H1 (cell line): ENCODE measurements at regions not wholly inside any gene's neighbourhood (a gene's known extent, or its start where the extent isn't known, plus 50 kb on each side); places are given as distances from the start of the nearest gene placed in this dataset.

Source experiments
- CTCF ChIA-PET: fragments of 300-600 bp; sonication (Branson Sonifier 250); formaldehyde crosslinking; loops from one replicate; lab custom pipeline; 2021; ENCODE audit not compliant: partially characterized antibody; lab: Charles Lee
- POLR2A ChIA-PET: fragments of 300-600 bp; sonication (Branson Sonifier 250); formaldehyde crosslinking; loops from one replicate; lab custom pipeline; 2021; ENCODE audit warnings: inconsistent platforms; ENCODE audit not compliant: partially characterized antibody; lab: Charles Lee
- DNase-seq, 2 experiments: peaks; one replicate each; pipeline versions ENCODE4 v3.0.0 to v3.0.0-alpha.2; 2010 to 2022; ENCODE audit warnings: low spot score in 2 of 2, low read depth in 1 of 2, mixed read lengths in 1 of 2
- FAIRE-seq: peaks from 2 replicates; lab custom pipeline; 2011; peaks lifted over from hg19 to GRCh38; lab: Jason Lieb, UNC
- H2AFZ ChIP-seq: 2 replicates; pipeline ENCODE4 v1.8.1; 2012; ENCODE audit warnings: low read length, inconsistent platforms
- H2AK5ac ChIP-seq: 2 replicates; pipeline ENCODE4 v1.6.1; 2013; ENCODE audit warnings: low read depth, low read length
- H2BK120ac ChIP-seq: replicated peaks from 2 replicates; pipeline ENCODE3; 2013; ENCODE audit warnings: low read depth, low read length, inconsistent platforms
- H2BK12ac ChIP-seq: 2 replicates; pipeline ENCODE4 v1.6.1; 2013; ENCODE audit warnings: low read depth, low read length
- H2BK15ac ChIP-seq: 2 replicates; pipeline ENCODE4 v1.6.1; 2013; ENCODE audit warnings: low read length
- H2BK20ac ChIP-seq: 2 replicates; pipeline ENCODE4 v1.6.1; 2013; ENCODE audit warnings: low read length
- H2BK5ac ChIP-seq: 2 replicates; pipeline ENCODE4 v1.6.1; 2013; ENCODE audit warnings: low read depth, low read length
- H3K14ac ChIP-seq: 2 replicates; pipeline ENCODE4 v1.6.1; 2013; ENCODE audit warnings: inconsistent platforms; ENCODE audit not compliant: insufficient read length
- H3K18ac ChIP-seq: 2 replicates; pipeline ENCODE4 v1.6.1; 2013; ENCODE audit warnings: low read length; ENCODE audit errors: extremely low read depth
- H3K23ac ChIP-seq: 2 replicates; pipeline ENCODE4 v1.6.1; 2013; ENCODE audit warnings: inconsistent platforms; ENCODE audit not compliant: insufficient read length
- H3K23me2 ChIP-seq: 2 replicates; pipeline ENCODE4 v1.6.1; 2013; ENCODE audit warnings: low read depth, low read length
- H3K27ac ChIP-seq: 2 replicates; pipeline ENCODE4 v1.6.1; 2011; ENCODE audit warnings: low read depth, low read length, inconsistent platforms
- H3K27me3 ChIP-seq, 4 experiments: replicated peaks in 1 of 4; 1 replicate in 1 of 4; 2 replicates in 3 of 4; pipeline versions ENCODE4 v1.6.1 to v1.8.1; 2011 to 2013; ENCODE audit warnings: low read length in 3 of 4, mild to moderate bottlenecking in 3 of 4, inconsistent platforms in 2 of 4, mixed read lengths in 2 of 4, moderate library complexity in 1 of 4; ENCODE audit not compliant: control insufficient read depth in 3 of 4, insufficient read depth in 3 of 4; ENCODE audit errors: extremely low read depth in 1 of 4
- H3K36me3 ChIP-seq, 4 experiments: 2 replicates each; pipeline versions ENCODE4 v1.6.1 to v1.8.1; 2011 to 2013; ENCODE audit warnings: mild to moderate bottlenecking in 4 of 4, low read length in 3 of 4, moderate library complexity in 2 of 4, control low read depth in 1 of 4, inconsistent platforms in 1 of 4; ENCODE audit not compliant: insufficient read depth in 4 of 4, control insufficient read depth in 2 of 4
- H3K4ac ChIP-seq: replicated peaks from 2 replicates; pipeline ENCODE3; 2013; ENCODE audit warnings: low read length, low read depth, mixed read lengths, inconsistent platforms; ENCODE audit not compliant: insufficient read length
- H3K4me1 ChIP-seq, 4 experiments: replicated peaks in 1 of 4; 1 replicate in 1 of 4; 2 replicates in 3 of 4; pipeline versions ENCODE4 v1.6.1 to v1.8.1; 2011 to 2013; ENCODE audit warnings: low read length in 3 of 4, inconsistent platforms in 2 of 4, mixed read lengths in 1 of 4; ENCODE audit not compliant: insufficient read depth in 4 of 4, control insufficient read depth in 3 of 4
- H3K4me2 ChIP-seq, 2 experiments: 2 replicates each; pipeline versions ENCODE4 v1.6.1 to v1.8.1; 2011 to 2013; ENCODE audit warnings: low read depth in 2 of 2, low read length in 2 of 2, control low read depth in 1 of 2, inconsistent platforms in 1 of 2, mild to moderate bottlenecking in 1 of 2; ENCODE audit not compliant: insufficient read depth in 1 of 2
- H3K4me3 ChIP-seq, 4 experiments: fragments of 200-600, 300-600 bp in 1 of 4; sonication (generic), shearing (Covaris generic), sonication (Bioruptor Twin) in 1 of 4; 2 replicates each; pipeline versions ENCODE4 v1.5.1 to v1.8.1; 2011 to 2016; ENCODE audit warnings: low read length in 4 of 4, low read depth in 3 of 4, control low read depth in 2 of 4, inconsistent platforms in 2 of 4, mild to moderate bottlenecking in 2 of 4, mixed read lengths in 1 of 4, moderate library complexity in 1 of 4; ENCODE audit not compliant: insufficient read depth in 2 of 4; ENCODE audit errors: extremely low read depth in 1 of 4
- H3K56ac ChIP-seq: replicated peaks from 2 replicates; pipeline ENCODE3; 2013; ENCODE audit warnings: low read depth, mild to moderate bottlenecking, mixed read lengths, low read length, inconsistent platforms; ENCODE audit not compliant: insufficient read length
- H3K79me1 ChIP-seq: 2 replicates; pipeline ENCODE4 v1.6.1; 2013; ENCODE audit warnings: low read depth, low read length, control low read depth
- H3K79me2 ChIP-seq, 2 experiments: 2 replicates each; pipeline versions ENCODE4 v1.6.1 to v1.8.1; 2012 to 2013; ENCODE audit warnings: low read length in 2 of 2, mild to moderate bottlenecking in 2 of 2, inconsistent platforms in 1 of 2; ENCODE audit not compliant: insufficient read depth in 2 of 2, control insufficient read depth in 1 of 2
- H3K9ac ChIP-seq, 4 experiments: replicated peaks in 1 of 4; 1 replicate in 1 of 4; 2 replicates in 3 of 4; pipeline versions ENCODE4 v1.6.1 to v1.8.1; 2011 to 2013; ENCODE audit warnings: low read depth in 3 of 4, low read length in 3 of 4, control low read depth in 2 of 4, mild to moderate bottlenecking in 2 of 4, moderate library complexity in 2 of 4, inconsistent platforms in 1 of 4; ENCODE audit errors: extremely low read depth in 1 of 4
- H3K9me3 ChIP-seq, 2 experiments: 2 replicates each; pipeline versions ENCODE4 v1.6.1 to v1.8.1; 2012 to 2013; ENCODE audit warnings: mild to moderate bottlenecking in 2 of 2, moderate library complexity in 2 of 2, control low read depth in 1 of 2, inconsistent platforms in 1 of 2, low read depth in 1 of 2, low read length in 1 of 2, mixed read lengths in 1 of 2; ENCODE audit not compliant: insufficient read depth in 2 of 2
- H4K20me1 ChIP-seq, 2 experiments: replicated peaks in 1 of 2; 2 replicates each; pipeline versions ENCODE3 to v1.8.1; 2011 to 2013; ENCODE audit warnings: inconsistent platforms in 2 of 2, low read length in 2 of 2, mild to moderate bottlenecking in 1 of 2; ENCODE audit not compliant: insufficient read depth in 2 of 2, control insufficient read depth in 1 of 2
- H4K5ac ChIP-seq: 2 replicates; pipeline ENCODE4 v1.6.1; 2013; ENCODE audit warnings: low read length, low read depth, mixed read lengths, inconsistent platforms; ENCODE audit not compliant: insufficient read length
- H4K8ac ChIP-seq: 2 replicates; pipeline ENCODE4 v1.8.0; 2013; ENCODE audit warnings: mild to moderate bottlenecking, moderate library complexity, low read length, inconsistent platforms; ENCODE audit not compliant: insufficient read depth; ENCODE audit errors: extremely low read depth
- H4K91ac ChIP-seq: replicated peaks from 2 replicates; pipeline ENCODE3; 2013; ENCODE audit warnings: low read length, mixed read lengths, inconsistent platforms; ENCODE audit not compliant: insufficient read length
- BRCA1 ChIP-seq: IDR thresholded peaks from 2 replicates; pipeline ENCODE4 v1.6.1; 2012; ENCODE audit warnings: low read depth, low read length, improper control_type of control experiment
- CBX8 ChIP-seq: fragments of 300-800, 300-1000 bp; sonication (generic); IDR thresholded peaks from 2 replicates; pipeline ENCODE4 v1.7.1; 2016; ENCODE audit warnings: low read depth, low read length, borderline replicate concordance
- CEBPB ChIP-seq: IDR thresholded peaks from 2 replicates; pipeline ENCODE4 v1.6.1; 2012; ENCODE audit warnings: low read depth, low read length
- CTBP2 ChIP-seq: IDR thresholded peaks from 2 replicates; pipeline ENCODE4 v1.7.0; 2011; ENCODE audit warnings: borderline replicate concordance, mild to moderate bottlenecking, moderate library complexity, mixed read lengths, low read length; ENCODE audit not compliant: insufficient read depth, insufficient read length
- EZH2 ChIP-seq: fragments of 200-600 bp; sonication (generic); IDR thresholded peaks from 2 replicates; pipeline ENCODE4 v1.7.1; 2012; ENCODE audit warnings: low read depth, mild to moderate bottlenecking, moderate library complexity, low read length, inconsistent platforms; ENCODE audit not compliant: severe bottlenecking
- GABPA ChIP-seq: IDR thresholded peaks from 2 replicates; pipeline ENCODE4 v1.6.1; 2011; ENCODE audit warnings: mild to moderate bottlenecking, low read length, moderate library complexity, borderline replicate concordance; ENCODE audit not compliant: insufficient read depth
- HDAC2 ChIP-seq, 2 experiments: fragments of 300-600 bp in 1 of 2; sonication (generic) in 1 of 2; IDR thresholded peaks; 2 replicates each; pipeline ENCODE4 v1.6.1; 2011 to 2012; ENCODE audit warnings: low read depth in 2 of 2, low read length in 2 of 2, mild to moderate bottlenecking in 2 of 2, moderate library complexity in 2 of 2, borderline replicate concordance in 1 of 2, inconsistent platforms in 1 of 2
- NRF1 ChIP-seq: IDR thresholded peaks from 2 replicates; pipeline ENCODE4 v1.6.1; 2011; ENCODE audit warnings: mild to moderate bottlenecking, low read depth, low read length, improper control_type of control experiment
- POU5F1 ChIP-seq: IDR thresholded peaks from 2 replicates; pipeline ENCODE4 v1.6.1; 2011; ENCODE audit warnings: low read depth, mild to moderate bottlenecking, low read length, moderate library complexity
- RBBP5 ChIP-seq: IDR thresholded peaks from 2 replicates; pipeline ENCODE4 v1.7.1; 2012; ENCODE audit warnings: low read depth, mild to moderate bottlenecking, inconsistent platforms, low read length, moderate library complexity, borderline replicate concordance
- RNF2 ChIP-seq: fragments of 200-900, 300-1000 bp; sonication (generic); IDR thresholded peaks from 2 replicates; pipeline ENCODE4 v1.7.1; 2016; ENCODE audit warnings: borderline replicate concordance, low read depth, mild to moderate bottlenecking, antibody characterized with exemption, low read length; ENCODE audit not compliant: poor library complexity, severe bottlenecking; ENCODE audit errors: missing control alignments
- SIX5 ChIP-seq: IDR thresholded peaks from 2 replicates; pipeline ENCODE4 v1.6.1; 2011; ENCODE audit warnings: mild to moderate bottlenecking, low read depth, low read length
- WGBS, 2 experiments: shearing (Covaris generic) in 1 of 2; methylation state at CpG; one replicate each; pipeline versions ENCODE4 v1.1.6 to v1.1.7; 2013 to 2015; ENCODE audit warnings: low lambda C conversion rate in 2 of 2, mixed read lengths in 2 of 2, inconsistent platforms in 1 of 2, low coverage in 1 of 2, missing lambda C conversion rate in 1 of 2; ENCODE audit not compliant: insufficient replicate concordance in 2 of 2, insufficient coverage in 1 of 2, insufficient read length in 1 of 2; ENCODE audit errors: extremely low coverage in 1 of 2, missing lambda C conversion rate in 1 of 2; 5-methylcytosine and 5-hydroxymethylcytosine counted together
- TF ChIP-seq, protein P1 (sequence below): IDR thresholded peaks from 2 replicates; pipeline ENCODE4 v1.6.1; 2012; ENCODE audit warnings: inconsistent platforms

DNA sequence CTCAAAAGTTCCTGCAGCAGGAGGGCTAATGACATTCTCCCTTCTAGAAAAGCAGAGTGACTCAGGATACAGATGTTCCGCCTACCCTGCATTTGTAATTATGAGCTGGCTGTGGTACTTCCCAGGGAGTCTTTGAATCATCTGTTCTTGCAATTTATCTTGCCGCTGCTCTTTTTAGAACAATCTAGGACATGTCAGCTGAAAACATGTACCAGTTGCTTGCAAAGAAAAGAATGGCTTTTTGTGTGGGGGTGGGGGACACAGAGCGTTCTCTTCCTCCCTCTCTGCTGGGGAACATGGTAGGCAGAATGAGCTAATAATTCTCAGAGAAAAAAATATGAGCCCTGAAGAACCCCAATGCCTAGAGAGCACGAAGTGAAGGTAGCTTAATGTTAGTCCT, 51.7 kb upstream of the TUT7 start:
- Histone ChIP-seq H4K8ac (no peak overlapping the region), H4K20me1 (peaks cover 0 to 2% of the 10 kb centered on the region in 2 experiments), H2BK12ac (no peak overlapping the region), H2BK15ac (no peak overlapping the region), H2AFZ (no peak overlapping the region), H2BK120ac (no peak overlapping the region), H2AK5ac (no peak overlapping the region), H3K14ac (no peak overlapping the region), H3K23me2 (no peaks in the 10 kb centered on the region), H3K56ac (no peak overlapping the region), H4K5ac (no peak overlapping the region), H3K9ac (no peak overlapping the region), H2BK20ac (no peak overlapping the region), H3K36me3 (no peaks in the 10 kb centered on the region), H3K79me1 (no peaks in the 10 kb centered on the region), H3K4me2 (no peak overlapping the region), H3K9me3 (0 out of 4 replicates have a peak, but pooled peaks cover 0 to 1% of the 10 kb centered on the region in 2 experiments), H3K79me2 (no peaks in the 10 kb centered on the region), H3K27me3 (peaks cover 25 to 46% (median 37%) of the 10 kb centered on the region in 4 experiments), H3K4me1 (peaks cover 0 to 5% (median 0%) of the 10 kb centered on the region in 4 experiments; a peak in 2 of 7 replicates), H3K4me3 (no peak overlapping the region), H4K91ac (no peak overlapping the region), H2BK5ac (no peak overlapping the region), H3K23ac (no peak overlapping the region), H3K18ac (no peak overlapping the region), H3K27ac (no peak overlapping the region), H3K4ac (no peak overlapping the region)
- CTCF ChIA-PET = interaction anchor here (0.5 to 2.7 kb wide), 8 partner anchors 8 to 938 kb away, joined by 3 to 13 read pairs (median 4); no protein-coding TSS in a partner anchor
- 62% methylated on average over 4 of the region's 4 CpGs; no CpG with 5 or more reads in 1 of the 2 experiments for WGBS, 2 experiments
- DNase-seq = no peak
- POLR2A ChIA-PET = interaction anchor here (0.9 kb wide), 1 partner anchor 9 kb away, joined by 3 read pairs; no protein-coding TSS in a partner anchor
- FAIRE-seq = no peak
- TF ChIP-seq CBX8 (no peak), HDAC2 (IDR thresholded peaks at IDR 0.05; ENCODE audit: borderline replicate concordance in 1 of 2, low read depth in 2 of 2, low read length in 2 of 2) (no peak), SIX5 (no peak), CEBPB (no peak), BRCA1 (no peak), NRF1 (no peak), GABPA (no peak), RNF2 (no peak), CTBP2 (no peak), POU5F1 (no peak), RBBP5 (no peak), EZH2 (no peak)
- TF ChIP-seq, protein P1, sequence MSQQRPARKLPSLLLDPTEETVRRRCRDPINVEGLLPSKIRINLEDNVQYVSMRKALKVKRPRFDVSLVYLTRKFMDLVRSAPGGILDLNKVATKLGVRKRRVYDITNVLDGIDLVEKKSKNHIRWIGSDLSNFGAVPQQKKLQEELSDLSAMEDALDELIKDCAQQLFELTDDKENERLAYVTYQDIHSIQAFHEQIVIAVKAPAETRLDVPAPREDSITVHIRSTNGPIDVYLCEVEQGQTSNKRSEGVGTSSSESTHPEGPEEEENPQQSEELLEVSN = no peak
